ENCODE measurements at regions not wholly inside any gene's neighbourhood (a gene's known extent, or its start where the extent isn't known, plus 50 kb on each side); places are given as distances from the start of the nearest gene placed in this dataset.

DNA sequence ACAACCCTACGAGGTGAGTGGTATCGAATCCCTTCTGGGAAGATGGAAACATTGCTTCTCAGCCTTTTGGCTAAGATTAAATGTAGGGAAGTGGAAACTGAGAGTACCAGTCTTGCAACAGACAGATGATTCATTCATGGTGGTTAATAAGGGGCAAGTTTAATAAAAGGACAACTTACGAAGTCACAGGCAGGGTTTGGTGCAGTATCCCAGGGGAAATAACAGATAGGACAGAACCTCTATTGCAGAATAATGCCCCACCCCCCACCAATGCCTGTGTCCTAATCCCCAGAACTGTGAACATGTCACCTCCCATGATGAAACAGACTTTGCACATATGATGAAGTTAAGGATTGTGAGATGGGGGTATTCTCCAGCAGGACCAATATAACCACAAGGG is 212.5 kb downstream of the TBX5 start:
- TF ChIP-seq, protein P1, sequence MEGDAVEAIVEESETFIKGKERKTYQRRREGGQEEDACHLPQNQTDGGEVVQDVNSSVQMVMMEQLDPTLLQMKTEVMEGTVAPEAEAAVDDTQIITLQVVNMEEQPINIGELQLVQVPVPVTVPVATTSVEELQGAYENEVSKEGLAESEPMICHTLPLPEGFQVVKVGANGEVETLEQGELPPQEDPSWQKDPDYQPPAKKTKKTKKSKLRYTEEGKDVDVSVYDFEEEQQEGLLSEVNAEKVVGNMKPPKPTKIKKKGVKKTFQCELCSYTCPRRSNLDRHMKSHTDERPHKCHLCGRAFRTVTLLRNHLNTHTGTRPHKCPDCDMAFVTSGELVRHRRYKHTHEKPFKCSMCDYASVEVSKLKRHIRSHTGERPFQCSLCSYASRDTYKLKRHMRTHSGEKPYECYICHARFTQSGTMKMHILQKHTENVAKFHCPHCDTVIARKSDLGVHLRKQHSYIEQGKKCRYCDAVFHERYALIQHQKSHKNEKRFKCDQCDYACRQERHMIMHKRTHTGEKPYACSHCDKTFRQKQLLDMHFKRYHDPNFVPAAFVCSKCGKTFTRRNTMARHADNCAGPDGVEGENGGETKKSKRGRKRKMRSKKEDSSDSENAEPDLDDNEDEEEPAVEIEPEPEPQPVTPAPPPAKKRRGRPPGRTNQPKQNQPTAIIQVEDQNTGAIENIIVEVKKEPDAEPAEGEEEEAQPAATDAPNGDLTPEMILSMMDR (conservative IDR thresholded peaks at IDR 0.05): no peak
- no peak for TF ChIP-seq ZFX (IDR thresholded peaks at IDR 0.05)
- H3K27ac ChIP-seq: no peak overlapping the region

- H3K27ac ChIP-seq: no peak overlapping the region
- no peak for TF ChIP-seq ZFX (IDR thresholded peaks at IDR 0.05)
- TF ChIP-seq, protein P1 (conservative IDR thresholded peaks at IDR 0.05): no peak
These were observed 213.4 kb downstream of the TBX5 start for GRCh38 chr12:114192549-114192948.

GRCh38 chr12:114192013-114192412 is 213.9 kb downstream of the TBX5 start:
- TF ChIP-seq ZFX (IDR thresholded peaks at IDR 0.05): no peak
- TF ChIP-seq, protein P1 (conservative IDR thresholded peaks at IDR 0.05): no peak

GRCh38 chr12:114191581-114191980 is 214.4 kb downstream of the TBX5 start:
- no peak for TF ChIP-seq ZFX (IDR thresholded peaks at IDR 0.05)
- TF ChIP-seq, protein P1 (conservative IDR thresholded peaks at IDR 0.05): no peak
- no peak overlapping the region for H3K27ac ChIP-seq

More at GRCh38 chr12:114192013-114192412, 213.9 kb downstream of the TBX5 start:
- H3K27ac ChIP-seq: no peak overlapping the region

GRCh38 chr12:114190971-114191370 is 215.0 kb downstream of the TBX5 start:
- TF ChIP-seq, protein P1 (conservative IDR thresholded peaks at IDR 0.05): no peak
- no peak overlapping the region for H3K27ac ChIP-seq

DNA sequence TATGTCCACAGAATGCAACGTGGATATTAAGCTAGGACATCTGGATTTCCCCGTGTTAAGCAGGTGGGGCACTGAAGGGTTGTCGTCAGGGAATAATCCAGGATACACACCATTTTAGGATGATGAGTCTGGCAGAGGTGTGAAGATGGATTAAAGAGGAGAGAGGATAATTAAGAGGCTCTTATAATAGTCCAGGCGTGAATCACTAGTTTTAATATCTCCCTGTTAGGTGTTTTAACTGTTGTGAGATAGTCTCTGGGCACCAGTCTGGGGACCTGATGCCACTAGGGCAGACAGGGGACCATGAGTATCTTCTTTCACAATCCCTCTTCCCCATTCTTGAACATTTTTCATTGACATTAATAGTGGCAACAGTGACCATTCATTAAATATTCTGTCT is 216.7 kb downstream of the TBX5 start:
- H3K27ac ChIP-seq: no peak overlapping the region
- TF ChIP-seq, protein P1 (conservative IDR thresholded peaks at IDR 0.05): no peak
- no peak for TF ChIP-seq ZFX (IDR thresholded peaks at IDR 0.05)

DNA sequence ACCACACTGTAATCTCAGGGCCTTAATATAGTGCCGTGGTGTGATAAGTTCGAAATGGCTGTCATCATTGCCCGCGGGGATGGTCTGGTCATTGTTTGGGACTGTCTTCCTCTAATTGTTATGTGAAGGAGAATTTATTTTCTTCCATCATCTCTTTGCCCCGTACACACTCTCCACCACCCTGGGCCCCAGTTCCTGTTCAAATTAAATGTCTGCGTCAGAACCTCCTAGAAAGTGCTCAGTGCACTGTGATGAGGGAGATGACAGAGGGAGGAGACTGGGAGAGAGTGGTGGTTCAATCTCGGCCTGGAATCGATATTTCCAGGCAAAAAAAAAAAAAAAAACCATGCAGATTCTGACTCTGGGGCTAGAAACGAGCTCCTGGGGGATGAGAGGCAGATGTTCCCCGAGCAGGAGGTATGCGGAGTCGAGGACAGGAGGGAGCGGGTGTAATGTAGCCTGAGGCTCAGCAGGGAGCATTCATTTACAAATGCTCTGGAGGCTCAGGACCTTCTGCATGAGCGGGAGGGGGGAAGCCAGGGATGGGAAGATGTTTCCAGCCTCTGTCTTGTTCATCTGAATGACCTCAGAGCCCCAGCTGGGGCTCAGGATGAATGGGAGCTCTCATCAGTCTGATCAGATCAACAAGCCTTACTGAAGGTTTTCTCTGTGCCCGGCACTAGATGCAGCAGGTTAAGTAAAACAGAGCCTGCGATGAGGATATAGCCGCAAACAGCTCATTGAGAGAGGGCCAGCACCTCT is 219.5 kb downstream of the TBX5 start:
- no peak overlapping the region for H3K27ac ChIP-seq
- TF ChIP-seq, protein P1 (conservative IDR thresholded peaks at IDR 0.05): no peak
- no peak for TF ChIP-seq ZFX (IDR thresholded peaks at IDR 0.05)
